Skin of body (tissue), 1 donor: ENCODE measurements at regions not wholly inside any gene's neighbourhood (a gene's known extent, or its start where the extent isn't known, plus 50 kb on each side); places are given as distances from the start of the nearest gene placed in this dataset.
"Not testable (repeated sequence)": the region's sequence is repeated elsewhere in the genome, so short reads cannot be mapped to it uniquely, and the experiment has no call there.

Experiments
- DNase-seq: peaks from one replicate; lab custom pipeline; 2025; lab: John Stamatoyannopoulos, UW

DNA sequence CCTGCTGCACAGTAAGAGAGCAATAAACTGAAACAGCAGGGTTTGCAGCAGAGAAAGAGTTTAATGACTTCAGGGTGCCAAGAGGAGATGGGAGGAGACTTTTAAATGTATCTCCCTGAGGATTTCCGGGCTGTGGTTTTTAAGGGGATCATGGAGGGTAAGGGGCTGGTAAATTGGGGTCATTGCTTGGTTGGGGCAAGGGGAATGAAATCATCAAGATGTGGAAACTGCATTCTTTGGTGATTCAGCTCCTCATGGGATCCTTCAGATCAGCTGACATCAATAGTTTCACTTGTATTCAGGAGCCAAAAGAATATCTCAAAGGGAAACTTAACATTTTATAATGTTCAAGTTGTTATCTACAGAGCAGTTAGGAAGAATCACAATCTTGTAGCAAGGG lies 174.3 kb upstream of the ANXA10 start:
- no peak for DNase-seq

DNA sequence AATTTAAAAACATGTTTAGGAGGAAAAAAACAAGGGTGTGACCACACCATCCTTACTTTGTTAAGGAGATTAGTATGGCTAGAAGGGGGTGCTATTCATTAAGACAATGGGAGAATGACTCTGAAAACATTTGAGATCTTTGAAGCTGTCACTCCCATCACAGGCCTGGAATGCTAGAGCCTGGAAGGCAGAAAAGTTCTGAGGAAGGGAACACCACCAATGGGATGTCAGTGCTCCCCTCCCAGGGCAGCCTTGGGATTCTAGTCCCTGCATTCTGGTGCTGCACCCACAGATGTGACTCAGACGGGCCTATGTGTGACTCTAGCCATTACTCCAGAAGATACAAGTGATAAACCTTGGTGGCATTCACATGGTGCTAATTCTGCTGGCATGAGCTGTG lies 162.2 kb upstream of the ANXA10 start:
- DNase-seq: no peak

DNA sequence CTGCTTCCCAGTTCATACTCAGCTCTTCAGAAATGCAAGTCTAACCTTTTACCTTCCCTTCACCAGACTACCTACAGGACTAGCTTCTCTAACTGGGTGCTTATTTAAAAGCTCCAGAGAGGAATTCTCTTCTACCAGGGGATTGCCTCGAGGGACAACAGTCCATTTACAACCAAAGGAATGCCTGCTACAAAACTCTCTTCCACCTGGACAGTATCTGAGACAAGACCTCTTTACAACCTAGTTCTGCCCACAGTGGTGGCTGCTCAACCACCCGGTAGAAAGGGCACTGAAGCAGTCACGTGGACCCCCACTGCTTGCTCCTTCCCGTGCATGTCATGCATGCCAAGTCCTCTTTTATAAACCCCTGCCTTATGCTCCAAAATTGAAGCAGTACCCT lies 158.1 kb upstream of the ANXA10 start:
- no peak for DNase-seq

DNA sequence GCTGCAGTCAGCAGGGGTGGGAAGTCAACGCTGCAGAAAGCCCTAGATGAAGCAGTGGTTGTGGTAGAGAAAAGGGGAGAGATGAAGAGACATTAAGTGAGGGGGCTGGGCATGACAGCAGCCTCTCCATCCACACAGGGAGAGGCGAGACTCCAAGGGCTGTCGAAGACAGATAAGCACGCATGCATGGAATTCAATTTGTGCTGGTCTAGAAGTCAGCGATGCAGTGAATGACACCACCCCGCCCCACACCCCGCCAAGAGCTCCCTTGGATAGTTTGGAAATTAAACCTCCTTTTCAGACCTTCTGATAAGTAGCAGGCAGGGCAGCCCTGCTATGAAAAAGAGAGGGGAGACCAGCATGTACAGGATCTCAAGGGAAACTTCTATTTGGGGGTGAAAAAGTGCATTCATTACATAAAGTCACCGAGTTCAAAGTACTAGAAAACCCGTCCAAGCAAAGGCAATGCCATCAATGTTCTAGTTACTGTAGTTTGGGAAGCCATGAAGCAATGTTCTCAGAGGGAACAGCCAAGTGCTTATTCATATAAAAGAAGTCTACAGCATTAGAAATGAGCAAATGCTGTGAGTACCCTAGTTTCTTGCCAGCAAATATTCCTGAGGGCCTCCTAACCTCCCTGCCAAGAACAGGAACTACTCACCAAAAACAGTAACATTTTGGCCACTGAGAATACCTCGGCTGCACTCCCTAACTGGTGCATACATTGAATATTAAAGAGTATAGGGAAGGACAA lies 152.3 kb upstream of the ANXA10 start:
- DNase-seq: peak; percentile 18

DNA sequence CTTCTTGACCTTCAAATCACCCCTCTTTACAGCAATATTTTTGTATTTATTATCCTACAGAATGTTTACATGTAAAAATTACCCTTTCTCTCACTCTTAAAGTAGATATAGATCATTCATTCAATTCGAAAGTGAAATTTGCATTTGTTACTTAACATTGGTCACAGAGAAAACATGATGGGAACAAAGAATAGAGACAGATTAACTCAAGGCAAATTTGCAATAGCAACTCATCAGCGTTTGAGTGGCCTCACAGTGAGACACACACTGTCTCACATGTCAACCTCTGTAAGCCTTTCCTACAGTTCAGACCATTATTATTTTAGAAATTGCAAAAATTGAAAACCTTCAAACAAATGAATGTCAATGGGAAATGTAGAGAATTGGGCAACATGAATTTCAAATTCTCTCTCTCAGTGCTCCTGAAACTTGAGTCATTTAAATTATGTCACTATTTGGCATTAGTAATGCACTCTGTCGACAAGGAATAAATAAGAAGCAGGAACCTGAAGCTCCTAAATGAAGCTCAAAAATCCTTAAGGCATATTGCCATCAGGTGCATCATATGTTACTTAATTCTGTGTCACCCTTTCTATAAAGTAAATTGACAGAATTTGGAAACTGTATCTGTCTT lies 148.3 kb upstream of the ANXA10 start:
- DNase-seq: no peak

DNA sequence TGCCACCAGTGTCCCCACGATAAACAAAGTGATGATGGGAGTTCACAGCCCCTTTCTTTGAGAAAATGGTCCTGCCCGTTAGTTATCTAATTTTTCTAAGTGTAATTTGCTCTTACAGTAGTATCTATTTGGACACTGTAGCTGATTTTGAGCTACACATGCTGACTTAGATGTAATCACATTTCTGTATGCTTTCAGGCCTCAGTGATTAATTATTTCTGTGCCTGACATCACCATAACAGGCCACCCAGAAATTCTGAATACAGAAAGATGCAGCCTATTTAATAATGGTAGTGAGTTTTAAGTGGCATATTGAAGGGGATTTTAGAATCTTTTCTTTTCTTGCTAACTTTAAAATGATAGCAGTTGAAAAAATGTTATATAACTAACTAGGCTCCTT lies 147.6 kb upstream of the ANXA10 start:
- no peak for DNase-seq

DNA sequence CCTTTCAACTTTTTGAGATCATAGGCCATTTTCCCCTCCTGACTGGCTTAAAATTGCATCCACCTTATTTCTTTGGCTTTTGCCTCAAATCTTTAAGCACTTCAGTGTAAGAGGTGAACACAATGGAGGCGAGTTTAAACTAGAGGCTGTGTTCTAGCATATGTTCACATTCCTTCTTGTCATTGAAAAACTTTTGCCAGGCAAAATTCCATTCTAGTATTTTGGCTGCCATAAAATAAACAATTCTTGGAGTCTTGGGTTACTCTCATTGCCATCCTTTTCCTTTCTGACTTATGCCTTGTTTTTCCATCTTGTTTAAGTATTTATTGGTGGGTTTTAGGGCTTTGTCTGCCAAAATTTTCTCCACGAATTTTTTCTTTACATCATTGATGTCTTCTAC lies 137.3 kb upstream of the ANXA10 start:
- DNase-seq: no peak

DNA sequence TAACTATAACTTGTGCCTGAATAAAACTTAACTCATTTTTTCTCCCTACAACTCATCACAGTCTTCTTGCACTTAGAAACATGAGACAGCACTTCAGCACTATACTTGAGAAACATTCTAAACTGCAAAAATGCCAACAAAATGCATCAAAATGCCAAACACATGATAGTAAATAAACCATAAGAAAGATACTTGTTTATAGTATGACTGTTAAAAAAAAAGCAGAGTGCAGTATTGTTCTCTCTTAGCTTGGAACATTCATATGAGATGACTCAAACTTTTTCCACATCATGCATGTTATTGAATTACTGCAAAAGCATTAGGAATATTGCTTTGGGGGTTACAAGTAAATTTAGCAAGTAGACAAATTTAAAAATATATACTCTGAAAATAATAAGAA lies 135.7 kb upstream of the ANXA10 start:
- no peak for DNase-seq

DNA sequence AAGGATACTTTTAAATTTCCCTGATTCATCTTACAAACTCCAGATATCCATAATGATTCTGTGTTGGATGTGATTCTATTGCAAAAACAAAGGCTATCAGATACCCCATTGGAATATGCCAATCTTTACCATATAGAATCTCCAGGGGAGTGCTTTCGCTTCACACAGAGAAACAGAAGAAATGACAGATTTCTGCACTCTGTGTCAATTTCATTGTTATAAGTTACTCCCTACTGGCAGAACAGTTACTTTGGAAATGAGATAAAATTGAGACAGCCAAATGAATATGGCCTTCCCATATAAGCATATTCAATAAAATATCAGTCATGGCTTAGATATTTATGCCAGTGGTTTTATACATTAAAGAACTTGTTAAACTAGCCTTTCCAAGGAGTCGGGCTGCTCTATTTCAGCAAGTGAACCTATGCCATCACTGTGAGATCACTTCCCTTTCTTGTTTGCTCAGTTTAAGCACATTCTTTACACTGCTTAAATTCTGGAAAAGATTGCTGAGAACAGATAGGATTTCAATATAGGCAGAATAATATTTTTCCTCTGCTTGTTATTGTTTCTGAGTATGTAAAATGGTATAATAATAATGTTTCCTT lies 127.5 kb upstream of the ANXA10 start:
- DNase-seq: no peak

DNA sequence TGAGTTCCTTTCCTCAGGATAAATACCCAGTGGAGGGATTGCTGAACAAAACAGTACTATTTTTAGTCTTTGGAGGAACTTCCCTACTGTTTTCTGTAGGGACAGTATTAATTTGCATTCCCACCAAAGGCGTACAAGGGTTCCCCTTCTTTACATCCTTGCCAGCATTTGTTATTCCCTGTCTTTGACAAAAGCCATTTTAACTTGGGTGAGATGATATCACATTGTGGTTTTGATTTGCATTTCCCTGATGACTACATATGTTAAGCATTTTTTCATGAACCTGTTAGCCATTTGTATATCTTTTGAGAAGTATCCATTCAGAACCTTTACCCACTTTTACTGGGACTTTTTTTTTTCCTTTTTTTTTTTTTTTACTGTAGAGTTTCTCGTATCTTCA lies 126.2 kb upstream of the ANXA10 start:
- no peak for DNase-seq

DNA sequence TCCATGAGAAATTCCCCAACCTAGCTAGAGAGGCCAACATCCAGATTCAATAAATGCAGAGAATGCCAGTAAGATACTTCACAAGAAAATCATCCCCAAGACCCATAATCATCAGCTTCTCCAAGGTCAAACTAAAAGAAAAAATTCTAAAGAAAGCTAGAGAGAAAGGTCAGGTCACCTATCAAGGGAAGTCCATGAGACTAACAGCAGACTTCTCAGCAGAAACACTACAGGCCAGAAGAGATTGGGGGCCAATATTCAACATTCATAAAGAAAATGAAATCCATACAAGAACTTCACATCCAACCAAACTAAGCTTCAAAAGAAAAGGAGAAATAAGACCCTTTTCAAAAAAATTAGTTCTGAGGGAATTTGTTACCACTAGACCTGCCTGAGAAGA lies 118.8 kb upstream of the ANXA10 start:
- no peak for DNase-seq

DNA sequence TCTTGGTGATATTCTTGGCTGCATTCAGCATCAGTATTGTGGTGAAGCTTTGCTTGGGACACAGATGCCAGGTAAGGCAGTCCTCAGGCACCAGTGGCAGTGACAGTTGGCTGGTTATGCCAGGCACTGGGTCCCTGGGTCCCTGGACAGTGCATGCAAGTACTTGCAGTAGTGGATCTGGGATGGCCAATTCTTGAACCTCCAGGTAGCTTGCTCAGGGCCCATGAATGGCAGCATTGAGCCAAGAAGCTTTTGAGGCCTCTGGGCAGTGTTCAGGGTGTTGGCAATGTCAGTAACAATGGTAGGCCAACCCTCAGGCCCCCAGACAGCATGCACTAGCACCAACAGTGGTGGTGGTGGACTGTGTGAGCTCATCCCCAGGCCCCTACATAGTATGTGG lies 106.8 kb upstream of the ANXA10 start:
- no peak for DNase-seq

DNA sequence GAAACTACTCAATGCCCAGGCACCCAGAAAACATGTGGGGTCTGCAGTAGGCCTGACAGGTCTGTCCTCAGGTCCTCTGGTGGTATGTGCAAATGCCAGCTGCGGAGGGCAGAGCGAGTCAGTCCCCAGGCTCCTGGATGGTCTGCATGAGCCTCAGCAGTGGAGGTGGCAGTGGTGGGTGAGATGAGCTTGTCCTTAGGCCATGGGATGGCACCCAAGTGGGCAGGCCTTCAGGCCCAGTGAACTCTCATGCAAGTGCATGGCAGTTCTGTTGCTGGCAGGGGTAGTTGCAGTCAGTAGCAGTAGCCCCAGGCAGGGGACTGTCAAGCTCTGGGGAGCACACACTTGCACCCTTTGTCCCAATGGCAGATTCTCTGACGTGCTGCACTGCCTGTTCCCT lies 106.3 kb upstream of the ANXA10 start:
- no peak for DNase-seq

DNA sequence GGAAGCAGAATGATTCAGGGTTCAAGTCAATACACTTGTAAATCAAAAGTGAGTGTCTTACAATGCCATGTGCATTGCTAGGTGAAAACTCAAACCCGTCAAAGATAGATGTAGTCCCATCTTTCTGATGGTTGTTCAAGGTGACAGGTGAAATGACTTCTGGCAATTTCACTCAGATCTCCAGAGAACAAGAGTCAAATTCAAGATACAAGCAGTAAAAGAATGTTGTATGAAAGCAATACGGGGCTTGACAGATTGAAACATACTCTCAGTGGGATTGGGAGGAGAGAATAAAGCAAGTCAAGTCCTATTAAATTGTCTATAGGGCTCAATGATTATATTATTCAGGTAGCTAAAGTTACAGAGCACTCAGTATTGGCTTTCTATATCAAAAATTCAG lies 105.1 kb upstream of the ANXA10 start:
- no peak for DNase-seq

DNA sequence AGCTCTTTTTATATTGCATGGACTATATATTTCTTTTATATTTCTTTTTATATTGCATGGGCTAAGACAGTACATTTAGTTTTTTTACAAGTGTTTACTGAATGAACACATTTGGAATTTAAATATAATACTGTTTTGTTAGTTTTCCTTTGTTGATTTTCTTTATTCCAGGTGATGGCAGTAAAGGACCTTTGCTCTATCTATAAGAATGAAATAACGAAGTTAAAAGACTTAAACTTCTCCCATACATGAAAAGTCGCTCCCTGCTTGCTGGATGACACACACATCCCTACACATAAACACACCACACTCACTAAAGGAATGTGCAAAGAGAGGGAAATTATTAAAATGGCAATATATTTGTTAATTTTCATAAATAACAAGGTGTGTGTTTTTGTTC lies 102.5 kb upstream of the ANXA10 start:
- DNase-seq: no peak

DNA sequence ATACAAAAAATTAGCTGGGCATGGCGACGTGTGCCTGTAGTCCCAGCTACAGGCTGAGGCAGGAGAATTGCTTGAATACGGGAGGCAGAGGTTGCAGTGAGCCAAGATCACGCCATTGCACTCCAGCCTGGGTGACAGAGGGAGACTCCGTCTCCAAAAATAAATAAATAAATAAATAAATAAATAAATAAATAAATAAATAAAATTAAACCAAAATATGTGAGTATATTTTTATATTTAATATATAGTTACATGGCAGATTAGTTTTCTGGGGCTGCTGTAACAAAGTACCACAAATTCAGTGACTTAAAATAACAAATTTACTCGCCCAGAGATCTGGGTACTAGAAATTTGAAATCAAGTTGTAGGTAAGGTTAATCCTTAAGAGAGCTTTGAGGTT lies 84.2 kb upstream of the ANXA10 start:
- not testable (repeated sequence) for DNase-seq

DNA sequence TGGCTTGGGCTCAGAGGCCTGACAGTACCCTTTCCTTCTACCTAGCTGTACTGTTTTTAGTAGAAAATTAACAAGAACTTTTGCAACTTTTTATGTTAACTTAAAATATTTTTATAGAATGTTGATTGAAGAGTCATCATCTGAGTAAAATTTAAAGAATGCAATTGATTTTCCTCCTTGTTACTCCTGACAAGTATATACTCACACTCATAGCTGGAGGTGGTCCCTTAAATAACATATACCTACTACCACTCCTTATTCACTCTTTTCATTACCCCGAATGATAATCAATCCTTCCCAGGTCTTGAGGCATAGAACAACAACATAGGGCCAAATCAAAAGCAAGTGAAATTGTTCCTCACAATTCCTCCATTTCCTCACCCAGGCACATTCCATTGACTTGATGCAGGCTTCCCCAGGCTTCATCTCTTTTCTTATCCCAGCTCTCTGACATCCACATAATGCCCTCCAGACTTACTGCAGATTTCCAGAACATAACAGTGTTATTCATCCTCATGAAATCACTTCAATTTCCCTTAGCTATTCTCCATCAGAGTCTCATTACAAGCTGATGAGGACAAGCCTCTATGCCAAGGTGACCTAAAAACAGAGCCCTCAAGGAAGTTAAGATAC lies 73.2 kb upstream of the ANXA10 start:
- DNase-seq: no peak

DNA sequence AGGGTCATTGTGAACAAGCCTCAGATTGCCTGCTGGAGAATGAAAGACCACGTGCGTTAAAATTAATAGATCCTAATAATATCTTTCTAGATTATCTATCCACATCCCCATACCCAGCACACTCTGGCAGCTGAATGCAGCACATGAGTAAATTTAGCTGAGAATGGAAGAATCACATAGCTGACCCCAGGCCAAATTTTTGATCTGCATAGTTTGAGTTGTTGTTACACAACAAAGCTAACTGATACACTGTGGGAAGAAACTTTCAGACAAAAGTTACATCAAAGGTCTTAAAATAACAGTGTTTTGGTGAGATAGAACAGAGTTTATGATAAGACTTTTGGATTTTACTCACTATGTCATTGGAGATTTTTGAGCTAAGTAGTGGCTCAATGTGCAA lies 72.4 kb upstream of the ANXA10 start:
- DNase-seq: no peak

DNA sequence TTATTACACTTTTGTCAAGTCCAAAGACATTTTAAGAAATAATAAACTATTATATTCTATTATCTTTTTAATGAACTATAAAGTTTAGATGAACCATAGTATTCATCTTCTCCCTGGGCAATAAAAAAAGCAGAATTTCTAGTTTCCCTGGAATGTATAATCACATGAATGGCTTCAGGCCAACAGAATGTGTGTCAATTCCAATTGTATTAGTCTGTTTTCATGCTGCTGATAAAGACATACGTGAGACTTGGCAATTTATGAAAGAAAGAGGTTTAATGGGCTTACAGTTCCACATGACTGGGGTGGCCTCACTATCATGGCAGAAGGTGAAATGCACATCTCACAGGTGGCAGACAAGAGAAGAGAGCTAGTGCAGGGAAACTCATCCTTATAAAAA lies 70.7 kb upstream of the ANXA10 start:
- DNase-seq: no peak

DNA sequence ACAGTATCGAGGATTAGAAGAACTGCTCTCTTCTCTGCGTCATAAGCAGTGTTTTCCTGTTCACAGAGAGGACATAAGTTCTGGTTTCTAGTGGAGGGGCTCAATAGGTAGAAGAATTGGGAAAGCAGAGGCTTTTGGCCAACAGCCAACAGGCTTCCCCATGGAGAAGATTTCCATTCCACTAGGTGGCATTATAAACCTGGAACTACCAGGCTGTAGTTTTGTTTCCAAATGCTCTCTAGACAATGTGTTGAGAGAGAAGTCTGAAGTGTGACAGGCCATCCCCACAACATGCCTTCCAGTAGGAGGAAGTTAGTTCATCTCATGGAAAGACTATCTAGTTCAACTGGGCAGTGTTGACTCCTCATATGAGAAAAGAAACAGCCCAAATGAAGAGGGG lies 63.8 kb upstream of the ANXA10 start:
- DNase-seq: no peak

DNA sequence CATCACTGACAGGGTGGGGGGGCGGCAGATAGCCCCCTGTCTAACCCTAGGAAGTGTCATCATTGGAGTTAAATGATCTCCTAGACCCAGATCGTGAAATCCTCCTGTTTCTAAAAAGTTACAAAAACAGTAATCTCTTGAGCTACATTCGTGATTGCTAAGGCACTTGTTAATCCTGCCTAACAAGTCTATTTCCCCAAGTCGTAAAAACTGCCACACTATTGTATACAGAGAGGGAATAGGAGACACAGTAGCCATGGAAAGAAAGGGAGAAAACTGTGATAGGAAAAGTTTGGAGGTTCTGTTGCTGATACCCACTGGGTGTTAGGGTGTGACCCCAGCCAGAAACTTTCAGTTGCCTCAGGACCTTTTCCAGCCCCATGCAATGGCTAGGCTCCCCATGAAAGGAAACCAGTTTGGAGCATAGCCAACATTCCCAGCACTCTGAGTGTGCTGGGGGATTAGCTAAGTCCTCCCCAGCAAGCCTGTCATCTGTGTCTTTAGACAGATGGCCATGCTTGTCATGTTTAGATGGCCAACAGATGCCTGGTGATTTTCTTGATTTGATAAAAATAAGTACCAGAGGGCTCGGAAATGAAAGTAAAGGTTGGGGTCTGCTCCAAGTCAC lies 63.3 kb upstream of the ANXA10 start:
- no peak for DNase-seq

DNA sequence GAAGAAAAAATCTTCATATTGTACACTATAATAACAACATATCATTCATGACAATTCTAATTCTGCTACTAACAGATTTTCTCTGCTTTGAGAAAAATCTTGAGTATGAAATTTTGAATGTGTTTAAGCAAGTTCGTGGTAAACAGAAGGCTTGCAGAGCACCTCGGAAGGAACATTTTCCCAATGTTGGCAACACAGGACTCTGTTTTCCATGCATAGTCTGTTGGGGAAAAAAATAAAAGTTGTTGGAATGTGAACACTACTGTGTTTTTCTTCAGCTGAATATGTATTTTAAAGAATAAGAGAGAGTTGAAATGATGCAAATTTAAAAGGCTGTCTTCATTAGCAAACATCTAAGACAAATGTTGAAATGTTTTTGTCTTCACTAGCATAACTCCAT lies 54.7 kb upstream of the ANXA10 start:
- DNase-seq: no peak
